GM18870 (cell line): ENCODE measurements at regions not wholly inside any gene's neighbourhood (a gene's known extent, or its start where the extent isn't known, plus 50 kb on each side); places are given as distances from the start of the nearest gene placed in this dataset.

Source experiments
- ATAC-seq: cut with Tn5 transposase; IDR thresholded peaks from one replicate; pipeline ENCODE4 v1.9.1; 2021; ENCODE audit warnings: moderate library complexity; ENCODE audit not compliant: unreplicated experiment

DNA sequence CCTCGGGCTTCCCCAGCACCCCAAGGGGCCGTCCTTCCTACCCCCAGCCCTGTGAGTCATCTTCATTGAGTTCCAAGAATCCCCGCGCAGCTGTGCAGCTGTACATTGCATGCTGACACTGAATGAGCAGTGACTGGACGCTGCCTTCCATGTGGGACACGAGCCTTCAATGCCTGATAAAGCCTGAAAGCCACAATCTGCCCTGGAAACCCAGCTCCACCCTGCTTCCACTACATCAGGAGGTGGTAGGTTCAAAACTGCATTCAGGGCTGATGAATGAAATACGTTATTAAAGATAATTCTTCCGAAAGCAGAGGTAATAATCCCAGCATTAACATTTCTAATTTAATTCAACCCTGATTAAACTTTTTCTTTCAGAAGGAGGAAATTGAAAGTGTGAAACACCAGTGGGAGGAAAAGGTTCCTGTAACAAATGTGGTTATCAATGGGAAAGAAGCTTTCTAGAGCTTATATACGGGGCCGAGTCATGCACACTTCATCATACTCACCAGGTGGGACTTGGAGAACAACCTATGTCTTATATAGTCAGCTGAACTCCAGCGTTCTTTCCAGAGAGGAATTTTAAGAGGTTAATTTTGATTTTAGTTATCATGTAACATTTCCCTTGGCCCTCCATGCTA is 360.1 kb downstream of the LPIN1 start:
- ATAC-seq = no peak

DNA sequence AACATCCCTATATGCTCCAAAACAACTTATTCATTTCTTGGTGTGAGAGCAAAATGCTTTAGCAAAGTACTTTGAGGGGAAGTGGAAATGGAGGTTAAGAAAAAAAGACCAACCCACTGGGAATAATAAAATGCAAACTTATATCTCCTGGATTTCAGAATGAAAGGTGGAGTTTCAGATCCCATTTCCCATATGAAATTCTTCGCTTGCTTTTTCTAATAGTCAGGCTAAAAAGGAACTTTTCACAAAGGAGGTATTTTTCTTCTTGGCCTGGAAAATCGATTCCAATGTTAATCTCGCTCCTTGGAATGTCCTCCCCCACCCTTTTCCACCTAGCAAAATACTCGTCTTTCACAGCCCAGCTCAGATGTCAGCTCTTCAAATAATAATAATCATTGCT is 360.9 kb downstream of the LPIN1 start:
- no peak for ATAC-seq

DNA sequence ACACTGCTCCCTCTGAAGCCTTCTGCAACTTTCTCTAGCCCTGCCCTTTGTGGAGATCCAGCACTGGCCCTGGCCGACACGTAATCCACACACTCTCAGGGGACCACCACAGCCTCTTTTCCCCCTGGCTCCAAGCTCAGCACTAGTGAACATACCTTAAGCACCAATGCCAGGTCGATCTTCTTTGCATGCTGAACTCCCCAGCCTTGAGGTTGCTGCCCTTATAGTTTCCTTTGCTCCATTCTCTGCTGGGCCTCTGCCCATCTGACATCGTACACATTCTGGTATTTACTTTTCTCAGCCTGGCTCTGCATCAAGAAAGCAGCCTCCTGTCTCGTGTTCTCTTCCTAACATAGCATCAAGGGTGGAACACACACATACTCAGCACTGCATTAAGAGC is 361.5 kb downstream of the LPIN1 start:
- no peak for ATAC-seq

DNA sequence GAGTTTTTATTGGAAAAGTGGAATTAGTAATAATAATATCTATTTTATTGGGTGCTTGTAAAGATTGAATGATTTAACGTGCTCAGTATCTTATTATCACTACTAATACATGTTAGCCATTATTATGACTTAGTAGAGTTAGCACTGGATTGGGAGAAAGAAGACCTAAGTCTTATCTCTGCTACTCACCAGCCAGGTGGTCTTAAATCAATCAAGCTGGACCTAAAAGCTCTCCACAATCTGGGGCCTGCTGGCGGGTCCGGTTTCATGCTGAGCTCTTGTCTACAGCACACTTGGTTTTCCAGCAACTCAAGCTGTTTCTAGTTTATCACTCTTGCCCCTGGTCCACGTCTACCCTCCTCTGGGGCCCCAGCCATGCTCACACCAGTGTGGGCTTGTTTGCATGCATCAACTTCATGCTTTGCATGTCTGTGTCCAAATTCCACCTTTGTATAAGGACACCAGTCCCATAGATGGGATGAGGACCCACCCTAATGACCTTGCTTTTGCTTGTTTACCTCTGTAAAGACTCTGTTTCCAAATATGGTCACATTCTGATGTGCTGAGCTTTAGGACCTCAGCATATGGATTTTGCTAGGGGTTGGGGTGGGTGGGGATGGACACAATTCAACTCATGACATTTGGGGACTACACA is 363.1 kb downstream of the LPIN1 start:
- ATAC-seq = no peak

DNA sequence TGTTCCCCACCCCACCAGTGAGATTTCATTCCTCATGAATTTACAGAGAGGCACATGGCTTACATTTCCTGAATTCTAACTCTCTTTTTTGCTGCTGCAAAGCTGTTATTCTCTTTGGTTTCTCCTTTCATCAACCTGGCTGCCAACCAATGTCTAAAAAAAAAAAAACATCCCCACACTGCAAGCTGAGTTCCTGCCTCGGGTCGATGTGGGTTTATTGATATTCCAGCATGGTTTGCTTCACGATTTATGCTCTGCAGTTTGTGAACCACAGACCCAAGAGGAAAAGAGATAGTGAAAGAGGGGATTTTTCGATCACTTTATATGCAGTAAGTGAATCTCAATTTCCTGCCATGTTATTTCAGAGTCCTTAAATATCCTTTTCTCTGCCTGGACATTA is 363.6 kb downstream of the LPIN1 start:
- no peak for ATAC-seq

DNA sequence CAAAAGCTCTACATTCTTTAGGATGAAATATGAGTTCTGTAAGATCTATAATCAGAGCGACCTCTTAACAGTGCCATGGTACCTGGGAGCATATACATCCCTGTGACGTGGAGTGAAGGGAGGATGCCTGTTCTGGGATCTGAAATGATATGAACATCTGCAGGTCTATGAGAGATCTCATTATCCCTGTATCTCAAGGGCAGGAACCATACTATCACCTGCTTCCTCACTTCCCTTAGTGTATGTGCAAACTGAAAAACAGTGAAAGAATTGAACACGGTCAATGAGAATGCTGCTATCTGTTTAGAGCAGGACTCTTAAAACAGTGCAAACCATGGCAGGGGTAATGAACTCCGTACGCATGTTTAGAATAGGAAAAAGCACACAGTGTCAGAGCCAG is 364.0 kb downstream of the LPIN1 start:
- ATAC-seq = no peak

DNA sequence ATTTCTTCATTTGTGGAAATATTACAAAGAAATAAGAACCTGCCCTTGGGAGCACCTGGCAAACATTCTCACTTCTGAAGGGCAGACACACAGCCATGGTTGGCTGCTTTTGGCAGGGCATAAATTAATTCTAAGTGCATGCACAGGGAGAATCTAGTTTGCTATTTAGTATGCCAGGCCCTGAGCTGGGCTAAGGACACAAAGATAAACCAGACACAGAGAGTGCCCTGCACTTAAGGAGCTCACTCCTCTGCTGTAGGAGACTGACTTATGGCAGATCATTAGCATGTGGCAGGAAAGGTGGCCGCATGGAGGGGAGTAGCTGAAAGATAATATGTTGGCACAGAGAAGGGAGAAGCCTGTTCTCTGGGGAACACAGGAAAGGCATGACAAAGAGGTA is 367.0 kb downstream of the LPIN1 start:
- ATAC-seq = no peak

DNA sequence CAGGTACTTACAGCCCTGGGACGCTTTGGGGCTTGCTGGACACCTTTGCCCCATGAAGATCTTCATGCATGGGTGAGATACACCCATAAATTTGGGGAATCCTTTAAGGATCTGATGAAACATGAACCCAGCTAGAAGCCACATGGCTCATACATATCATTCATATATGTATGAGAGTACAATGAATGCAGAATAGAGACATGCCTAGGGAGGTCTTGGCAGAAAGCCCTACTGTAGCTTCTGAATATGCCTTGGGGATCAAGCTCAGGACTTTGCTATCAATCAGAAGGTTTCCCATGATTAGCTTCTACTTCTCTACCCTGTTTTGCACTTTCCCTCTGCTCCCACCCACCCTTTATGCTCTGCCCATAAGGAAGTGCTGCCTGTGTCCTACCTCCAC is 368.4 kb downstream of the LPIN1 start:
- no peak for ATAC-seq

DNA sequence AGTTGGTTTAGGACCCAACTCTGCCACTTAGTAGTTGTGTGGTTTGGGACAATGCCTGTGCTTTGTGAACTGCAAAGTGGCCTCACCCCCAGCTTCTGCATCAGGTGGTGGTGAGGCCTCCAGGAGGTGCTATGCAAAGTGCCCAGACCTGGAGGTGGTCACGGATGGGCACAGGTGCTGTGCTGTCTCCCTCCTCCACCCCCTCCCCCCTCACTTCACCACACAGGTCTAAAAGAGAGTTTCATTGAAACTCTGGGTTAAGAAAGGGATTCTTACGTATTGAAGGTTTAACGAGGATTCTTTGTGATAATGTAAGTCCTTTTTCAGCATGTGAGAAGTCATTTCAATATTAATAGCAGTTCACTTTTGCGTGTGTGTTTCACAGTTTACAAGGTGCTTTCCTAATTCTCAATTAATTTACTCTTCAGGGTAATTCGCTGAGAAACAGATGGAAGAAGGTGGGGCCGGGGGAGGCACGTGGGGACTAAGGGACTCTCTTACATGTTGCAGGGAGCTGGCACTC is 369.9 kb downstream of the LPIN1 start:
- ATAC-seq = no peak

DNA sequence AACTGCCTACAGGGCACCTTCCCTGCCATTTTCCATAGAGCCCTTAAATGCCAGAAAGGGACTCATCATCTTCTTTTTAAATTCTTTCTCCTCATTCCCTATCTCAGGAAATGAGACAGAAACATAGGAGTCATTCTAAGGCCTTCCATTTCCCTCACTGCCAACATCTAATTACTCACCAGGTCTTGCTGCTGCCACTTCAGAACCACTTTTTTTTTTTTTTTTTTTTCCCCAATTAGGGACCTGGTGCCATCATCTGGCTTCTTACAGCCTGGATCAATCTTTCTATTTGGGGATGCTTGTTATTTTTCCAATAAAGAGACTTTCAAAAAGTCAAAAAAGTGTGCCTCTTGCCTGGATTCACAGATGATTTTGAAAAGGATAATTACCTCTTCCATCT is 373.4 kb downstream of the LPIN1 start:
- ATAC-seq = no peak

DNA sequence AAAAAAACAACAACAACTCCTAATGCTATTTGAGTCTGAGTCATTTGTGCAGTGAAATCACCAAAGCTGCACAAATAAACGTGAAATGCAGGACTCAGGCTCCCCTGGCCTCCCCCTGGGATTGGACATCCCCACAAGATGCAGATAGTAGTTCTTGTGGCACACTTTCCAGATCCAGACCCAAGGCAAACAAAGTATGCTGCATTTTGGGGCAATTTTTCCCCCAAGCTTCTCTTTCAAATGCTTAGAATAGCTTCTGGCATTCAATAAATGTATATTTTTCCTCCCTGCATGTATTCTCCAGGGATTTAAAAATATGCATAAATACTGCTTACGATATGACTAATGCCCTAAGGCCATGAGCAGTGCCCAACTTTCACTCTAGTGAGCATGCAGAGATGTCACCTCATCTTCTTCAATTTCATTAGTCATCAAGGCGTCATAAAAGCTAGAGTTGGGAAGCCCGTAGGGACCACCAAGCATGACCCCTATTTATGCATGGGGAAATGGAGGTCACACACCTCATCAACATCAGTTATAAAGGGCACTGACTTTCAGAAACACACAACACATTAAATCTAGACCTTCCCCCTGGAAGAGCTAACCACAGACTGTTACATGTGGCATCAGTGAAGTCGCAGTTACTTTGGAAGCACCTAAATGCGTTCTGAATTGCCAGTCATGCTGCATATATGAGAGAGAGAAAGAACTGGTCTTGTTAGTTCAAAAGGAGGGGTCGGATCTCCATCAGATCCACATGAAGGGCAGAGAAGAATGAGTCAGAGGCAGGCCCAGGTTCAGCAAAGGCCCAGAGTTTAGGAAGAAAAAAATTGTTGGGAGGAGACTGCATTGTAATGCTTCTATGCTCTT is 374.1 kb downstream of the LPIN1 start:
- no peak for ATAC-seq

DNA sequence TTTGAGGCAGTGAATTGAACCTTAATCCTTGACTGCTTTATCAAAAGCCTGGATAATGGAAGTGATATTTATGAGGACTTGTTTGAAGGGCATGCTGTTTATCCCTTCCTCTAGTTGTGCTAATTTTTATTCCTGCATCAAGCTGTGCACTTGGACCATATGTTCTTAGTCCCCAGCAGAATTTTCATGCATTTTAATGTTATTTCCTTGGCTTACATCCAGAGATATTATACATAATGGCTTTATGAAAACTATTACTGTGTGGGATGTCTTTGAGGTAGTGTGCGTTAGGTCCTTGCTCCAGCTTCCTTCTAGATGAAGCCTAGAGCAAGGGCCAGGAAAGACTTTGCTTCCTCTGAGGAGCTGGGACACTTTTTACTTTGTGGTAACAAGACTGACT is 378.4 kb downstream of the LPIN1 start:
- ATAC-seq = no peak

DNA sequence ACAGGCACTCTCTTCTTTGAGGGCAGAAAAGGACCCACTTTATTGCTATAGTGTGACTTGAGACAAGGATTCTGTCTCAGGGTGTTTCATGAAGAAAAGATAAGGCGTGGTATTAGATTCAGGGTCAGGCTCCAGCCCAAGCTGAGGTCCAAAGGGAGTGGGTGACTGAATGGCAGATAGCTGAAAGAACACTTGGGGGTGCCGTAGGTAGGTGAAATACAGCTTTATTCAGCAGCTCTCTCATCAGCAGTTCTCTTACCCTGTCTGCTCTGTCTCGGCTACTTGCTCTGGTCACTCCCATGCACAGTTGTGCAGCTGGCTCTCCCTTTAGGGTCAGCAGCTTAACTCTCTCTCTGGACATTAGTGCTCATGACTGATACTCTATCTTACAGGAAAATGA is 379.9 kb downstream of the LPIN1 start:
- ATAC-seq = no peak

DNA sequence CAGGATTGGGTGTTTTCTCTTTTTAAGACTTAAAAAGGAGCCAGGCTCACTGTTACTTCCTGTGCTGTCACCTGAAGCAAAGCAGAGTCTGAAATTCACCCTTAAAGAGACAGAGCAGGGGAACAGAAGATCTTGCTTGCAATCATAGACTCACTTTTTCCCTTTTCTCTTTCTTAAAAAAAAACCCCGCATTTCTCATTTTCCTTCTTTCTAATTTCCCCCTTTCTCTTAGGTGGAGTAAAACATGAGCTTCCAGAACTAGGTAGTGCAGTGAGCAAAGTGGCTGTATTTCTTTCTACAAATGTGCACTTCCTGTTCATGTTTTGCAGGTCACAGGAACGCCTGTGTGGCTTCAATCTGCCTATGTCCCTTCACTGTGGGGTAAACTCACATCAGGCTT is 381.2 kb downstream of the LPIN1 start:
- ATAC-seq = no peak

DNA sequence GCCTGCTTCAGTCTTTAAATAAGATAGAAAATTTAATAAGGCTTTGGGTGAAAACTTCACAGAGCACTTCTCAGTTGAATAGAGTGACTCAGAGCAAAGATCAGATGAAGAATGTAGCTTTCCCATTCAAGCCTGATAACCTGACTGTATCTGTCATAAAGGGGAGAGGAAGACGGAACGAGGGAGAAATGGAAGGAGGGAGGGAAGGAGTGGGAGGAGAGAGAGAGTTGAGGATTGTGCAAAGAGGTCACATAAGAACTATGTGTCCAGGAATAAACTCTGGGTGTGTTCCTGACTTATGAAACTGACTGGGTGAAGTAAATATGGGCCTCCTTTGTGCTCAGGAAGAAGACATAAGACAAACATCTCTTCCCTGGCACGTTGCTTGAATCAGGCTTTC is 385.5 kb downstream of the LPIN1 start:
- ATAC-seq = no peak

DNA sequence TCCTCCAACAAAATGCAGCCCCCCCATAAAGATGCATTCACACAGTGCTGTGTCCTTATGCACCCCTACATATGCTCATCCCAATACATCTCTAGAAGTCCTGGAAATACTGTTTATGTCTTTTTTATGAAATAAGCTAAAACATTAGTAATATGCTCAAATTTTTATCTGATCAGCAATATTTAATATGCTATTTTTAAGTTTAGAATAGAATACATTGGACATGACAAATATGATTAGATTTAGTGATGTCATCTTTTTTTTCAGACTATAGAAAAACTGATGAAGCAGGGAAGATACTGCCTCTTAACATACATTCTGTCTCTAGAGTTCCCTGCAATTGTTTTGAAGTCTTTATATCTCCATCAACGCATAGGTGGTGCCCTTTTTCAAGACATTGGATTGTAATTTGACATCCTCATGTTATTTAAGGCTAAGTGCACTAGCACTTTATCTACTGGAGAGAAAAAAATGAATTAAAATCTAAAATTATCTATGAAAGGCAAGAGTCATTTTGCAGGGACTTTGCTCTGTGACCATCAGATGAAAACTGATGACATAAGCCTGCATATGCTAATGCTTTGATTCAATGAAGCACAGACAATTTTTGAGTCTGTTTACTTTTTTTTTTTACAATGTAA is 395.3 kb downstream of the LPIN1 start:
- no peak for ATAC-seq

DNA sequence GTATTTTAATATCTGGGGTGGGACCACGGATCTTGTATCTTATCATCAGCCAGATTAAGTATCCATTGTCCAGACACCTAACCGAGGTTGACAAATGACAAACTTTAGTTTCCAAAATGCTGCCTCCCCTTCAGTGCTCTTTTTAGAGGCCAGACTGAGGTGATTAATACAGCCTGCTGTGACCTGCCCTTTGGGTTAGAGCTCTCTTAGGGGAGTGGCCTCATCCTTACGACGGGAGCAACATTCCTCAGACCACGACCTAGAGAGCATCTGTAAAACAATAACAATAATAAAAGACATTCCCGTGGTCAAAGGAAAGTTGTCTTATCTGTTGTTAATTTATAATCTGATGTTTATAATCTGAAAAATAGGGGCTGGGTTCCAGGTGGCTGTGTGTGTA is 405.3 kb downstream of the LPIN1 start:
- ATAC-seq = no peak

DNA sequence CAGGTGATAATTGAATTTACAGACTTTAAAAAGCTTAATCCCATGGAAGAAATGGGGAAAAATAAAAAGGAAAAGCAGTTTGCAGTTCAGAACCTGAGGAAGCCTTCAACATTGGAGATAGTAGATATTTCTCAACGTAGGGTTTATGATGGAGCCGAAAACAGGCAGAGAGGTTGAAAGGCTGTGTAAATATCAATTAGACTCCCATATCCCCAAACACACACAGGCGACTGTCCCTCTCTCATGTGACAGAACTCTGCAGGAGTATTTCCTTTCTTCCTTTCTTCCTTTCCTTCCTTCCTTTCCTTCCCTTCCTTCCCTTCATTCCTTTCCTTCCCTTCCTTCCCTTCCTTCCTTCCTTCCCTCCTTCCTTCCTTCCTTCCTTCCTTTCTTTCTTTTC is 406.5 kb downstream of the LPIN1 start:
- ATAC-seq = no peak

DNA sequence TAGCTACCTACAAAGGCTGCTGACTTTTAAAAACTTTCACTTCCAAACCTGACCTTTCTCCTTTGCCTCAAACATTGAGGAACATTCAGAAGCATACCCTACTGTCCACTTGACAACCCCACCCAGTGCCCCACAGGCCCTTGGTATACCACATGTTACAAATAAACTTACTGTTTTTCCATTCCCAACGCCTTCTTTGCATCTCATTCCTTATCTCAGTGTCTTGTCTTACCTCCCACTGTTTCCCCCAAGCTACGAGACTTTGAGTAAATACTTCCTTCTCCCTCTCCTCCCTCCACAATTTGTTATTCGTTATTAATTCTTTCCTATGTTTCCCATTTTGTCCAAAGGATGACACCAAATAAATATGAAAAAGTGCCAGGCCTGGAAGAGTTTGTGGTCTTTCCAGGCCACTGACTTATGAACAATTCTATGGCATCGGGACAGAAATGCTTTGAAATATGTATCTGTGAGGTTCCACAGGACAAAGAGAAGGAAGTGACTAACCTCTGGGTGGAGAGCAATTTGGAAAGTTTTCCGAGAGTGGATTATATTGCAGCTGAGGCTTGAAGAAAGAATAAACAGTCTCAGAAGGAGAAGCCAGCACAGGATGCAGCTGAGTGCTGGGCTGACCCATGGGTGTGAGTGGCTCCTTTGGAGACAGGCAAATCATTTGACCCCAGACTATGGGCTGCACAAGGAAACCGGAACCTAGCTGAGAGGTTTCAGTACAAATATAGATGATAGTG is 409.0 kb downstream of the LPIN1 start:
- no peak for ATAC-seq

DNA sequence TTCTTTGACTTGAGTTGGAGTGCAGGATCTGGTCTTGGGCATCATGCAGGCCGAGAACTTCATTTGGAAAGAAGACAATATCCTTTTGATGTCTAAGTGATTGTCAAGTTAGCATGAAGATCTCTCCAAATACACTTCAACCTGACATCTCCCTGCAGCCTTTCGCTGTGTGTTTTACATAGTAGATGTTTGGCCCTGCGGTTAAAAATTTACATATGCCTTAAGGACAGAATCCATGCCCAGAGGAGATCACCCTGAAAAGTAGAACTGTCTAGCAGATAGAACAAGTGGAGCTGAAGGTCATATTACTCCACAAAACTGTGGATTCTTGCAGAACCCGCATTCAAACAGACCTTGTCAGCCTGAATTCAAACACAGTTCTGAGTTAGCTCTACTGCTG is 409.9 kb downstream of the LPIN1 start:
- no peak for ATAC-seq

DNA sequence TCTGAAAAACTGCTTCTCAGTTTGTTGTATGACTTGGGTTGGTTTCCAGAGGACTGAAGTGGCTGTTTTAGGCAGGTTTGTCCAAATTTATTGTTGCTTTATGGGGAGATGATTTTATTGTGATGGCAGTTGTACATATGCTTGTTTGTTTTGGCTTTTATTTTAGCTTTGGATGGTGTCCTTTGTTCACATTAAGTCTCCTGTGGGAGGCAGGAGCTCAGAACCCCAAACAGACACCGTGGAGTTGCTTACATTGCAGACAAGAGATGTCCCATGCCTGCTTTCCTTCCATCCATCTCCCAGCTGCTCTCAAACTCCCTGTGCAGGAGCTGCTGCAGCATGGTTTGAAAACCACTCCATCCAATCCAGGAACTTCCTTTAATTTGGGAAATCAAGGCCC is 414.7 kb downstream of the LPIN1 start:
- ATAC-seq = no peak
